ENCODE measurements at regions not wholly inside any gene's neighbourhood (a gene's known extent, or its start where the extent isn't known, plus 50 kb on each side); places are given as distances from the start of the nearest gene placed in this dataset.

GRCh38 chr1:116284819-116285390 lies 88.1 kb upstream of the ATP1A1 start:
- Histone ChIP-seq H3K9me3 (ENCODE audit: control insufficient read depth, low read depth, low read length) (no peaks in the 10 kb centered on the region), H2AK5ac (ENCODE audit: insufficient read length, low read length) (no peak overlapping the region), H3K23ac (ENCODE audit: insufficient read length, low read depth, low read length) (no peak overlapping the region), H2BK15ac (ENCODE audit: low read depth, low read length) (0 out of 2 replicates have a peak overlapping the region, but pooled peaks have one; percentile 80), H3K9ac (ENCODE audit: extremely low read depth, insufficient read length, low read length) (no peak overlapping the region), H4K5ac (ENCODE audit: insufficient read length, low read depth, low read length) (no peak overlapping the region), H2BK12ac (ENCODE audit: insufficient read length, low read depth, low read length) (no peak overlapping the region), H4K91ac (ENCODE audit: insufficient read length, low read depth, low read length) (no peak overlapping the region), H4K8ac (replicated peaks; ENCODE audit: insufficient read length, low read depth, low read length) (no peak overlapping the region), H3K56ac (ENCODE audit: insufficient read length, low read depth, low read length) (no peak overlapping the region), H4K20me1 (ENCODE audit: control insufficient read depth, insufficient read depth, insufficient read length) (no peaks in the 10 kb centered on the region), H2BK120ac (ENCODE audit: low read depth, low read length, poor library complexity, severe bottlenecking) (no peak overlapping the region), H3K79me2 (ENCODE audit: insufficient read depth, low read length) (no peaks in the 10 kb centered on the region), H3K27me3 (ENCODE audit: insufficient read depth, low read length) (no peaks in the 10 kb centered on the region), H3K18ac (ENCODE audit: insufficient read length, low read depth, low read length) (no peak overlapping the region), H3K23me2 (ENCODE audit: insufficient read length, low read depth, low read length, poor library complexity, severe bottlenecking) (no peaks in the 10 kb centered on the region), H3K14ac (ENCODE audit: insufficient read depth, low read length) (no peak overlapping the region), H3K79me1 (ENCODE audit: insufficient read depth, low read depth, low read length, poor library complexity, severe bottlenecking) (no peaks in the 10 kb centered on the region), H2BK20ac (ENCODE audit: low read depth, low read length, poor library complexity, severe bottlenecking) (no peak overlapping the region), H3K4me2 (ENCODE audit: insufficient read depth, insufficient read length, low read length) (no peak overlapping the region), H3K4me1 (ENCODE audit: insufficient read depth, low read length) (no peaks in the 10 kb centered on the region), H3T11ph (ENCODE audit: low read length) (no peak overlapping the region), H3K27ac (ENCODE audit: insufficient read length, low read depth, low read length) (no peak overlapping the region), H2AFZ (ENCODE audit: low read length) (no peak overlapping the region), H3K4ac (ENCODE audit: low read depth, low read length) (no peak overlapping the region), H2BK5ac (ENCODE audit: insufficient read length, low read length) (no peak overlapping the region)
- WGBS (ENCODE audit: extremely low coverage, insufficient read length, low lambda C conversion rate), result no CpG with 5 or more reads among the region's 5 CpGs
- Mint-ChIP-seq H3K27me3 (ENCODE audit: low read depth) (peaks cover 2% of the 10 kb centered on the region; the same call in 1 of the 2 replicates), H3K36me3 (ENCODE audit: insufficient read depth in 1 of 3, low read depth in 3 of 3) (no peaks in the 10 kb centered on the region; a peak in 2 of 7 replicates), H3K27ac (no peak overlapping the region), H3K4me1 (0 out of 4 replicates have a peak, but pooled peaks cover 0 to 2% of the 10 kb centered on the region in 2 experiments), H3K4me3 (no peak overlapping the region), H3K9me3 (peaks cover 3 to 8% of the 10 kb centered on the region in 2 experiments; a peak in 3 of 5 replicates)
- TF ChIP-seq CTCF (conservative IDR thresholded peaks at IDR 0.05), result no peak
- DNase-seq, result no peak
